Mucosa of rectum (tissue), 2 donors: ENCODE measurements at regions not wholly inside any gene's neighbourhood (a gene's known extent, or its start where the extent isn't known, plus 50 kb on each side); places are given as distances from the start of the nearest gene placed in this dataset.
A peak's percentile ranks its signal among the peaks of the same experiment; 100 is the strongest.

Experiments used
- H3K27ac ChIP-seq, 2 donors: one replicate each; pipeline ENCODE4 v1.7.0; 2013; ENCODE audit warnings: inconsistent platforms in 2 of 2, low read depth in 2 of 2, low read length in 2 of 2
- H3K27me3 ChIP-seq, 2 donors: one replicate each; pipeline ENCODE4 v1.7.0; 2013; ENCODE audit warnings: low read length in 2 of 2; ENCODE audit not compliant: control insufficient read depth in 2 of 2, insufficient read depth in 2 of 2
- H3K36me3 ChIP-seq, 2 donors: one replicate each; pipeline ENCODE4 v1.7.0; 2013; ENCODE audit warnings: low read length in 2 of 2; ENCODE audit not compliant: control insufficient read depth in 2 of 2, insufficient read depth in 2 of 2
- H3K4me1 ChIP-seq, 2 donors: one replicate each; pipeline ENCODE4 v1.7.0; 2013; ENCODE audit warnings: low read length in 2 of 2, mild to moderate bottlenecking in 1 of 2; ENCODE audit not compliant: control insufficient read depth in 2 of 2, insufficient read depth in 2 of 2
- H3K4me3 ChIP-seq, 2 donors: one replicate each; pipeline ENCODE4 v1.7.0; 2013; ENCODE audit warnings: low read length in 2 of 2
- H3K9ac ChIP-seq, 2 donors: one replicate each; pipeline ENCODE4 v1.7.0; 2013; ENCODE audit warnings: low read length in 2 of 2, low read depth in 1 of 2, mild to moderate bottlenecking in 1 of 2
- H3K9me3 ChIP-seq, 2 donors: one replicate each; pipeline ENCODE4 v1.7.0; 2013; ENCODE audit warnings: low read length in 2 of 2; ENCODE audit not compliant: control insufficient read depth in 2 of 2
- donor health status: healthy.
- donor health status: Normal muscosa, but diverticular disease.

GRCh38 chr10:63772491-63772890, 251.3 kb downstream of the REEP3 start:
- H3K9ac ChIP-seq, result no peak overlapping the region
- no peaks in the 10 kb centered on the region for H3K4me1 ChIP-seq
- no peaks in the 10 kb centered on the region for H3K36me3 ChIP-seq
- H3K27me3 ChIP-seq, result no peaks in the 10 kb centered on the region
- no peaks in the 10 kb centered on the region for H3K9me3 ChIP-seq
- no peak overlapping the region for H3K4me3 ChIP-seq
- no peak overlapping the region for H3K27ac ChIP-seq

- Histone ChIP-seq H3K4me3 (no peak overlapping the region), H3K27me3 (no peaks in the 10 kb centered on the region), H3K4me1 (no peaks in the 10 kb centered on the region), H3K36me3 (no peaks in the 10 kb centered on the region), H3K9ac (no peak overlapping the region), H3K9me3 (no peaks in the 10 kb centered on the region), H3K27ac (no peak overlapping the region)
Observed at GRCh38 chr10:63773106-63773505, 251.9 kb downstream of the REEP3 start.

GRCh38 chr10:63773962-63774361, 252.8 kb downstream of the REEP3 start:
- H3K36me3 ChIP-seq, result no peaks in the 10 kb centered on the region
- H3K4me3 ChIP-seq, result no peak overlapping the region
- H3K27ac ChIP-seq, result no peak overlapping the region
- no peaks in the 10 kb centered on the region for H3K4me1 ChIP-seq
- H3K9ac ChIP-seq, result no peak overlapping the region
- H3K27me3 ChIP-seq, result no peaks in the 10 kb centered on the region
- no peaks in the 10 kb centered on the region for H3K9me3 ChIP-seq

- Histone ChIP-seq H3K4me3 (no peak overlapping the region), H3K36me3 (no peaks in the 10 kb centered on the region), H3K27me3 (no peaks in the 10 kb centered on the region), H3K9me3 (no peaks in the 10 kb centered on the region), H3K9ac (no peak overlapping the region), H3K4me1 (no peaks in the 10 kb centered on the region), H3K27ac (no peak overlapping the region)
Observed at GRCh38 chr10:63780101-63780500, 258.9 kb downstream of the REEP3 start.

- Histone ChIP-seq H3K9ac (no peak overlapping the region), H3K4me1 (no peaks in the 10 kb centered on the region), H3K36me3 (no peaks in the 10 kb centered on the region), H3K27me3 (no peaks in the 10 kb centered on the region), H3K4me3 (no peak overlapping the region), H3K27ac (no peak overlapping the region), H3K9me3 (no peaks in the 10 kb centered on the region)
Observed at GRCh38 chr10:63781226-63781625, 260.0 kb downstream of the REEP3 start.

GRCh38 chr10:63783882-63784281, 262.7 kb downstream of the REEP3 start:
- Histone ChIP-seq H3K27me3 (no peaks in the 10 kb centered on the region), H3K27ac (no peak overlapping the region), H3K9ac (no peak overlapping the region), H3K36me3 (no peaks in the 10 kb centered on the region), H3K4me1 (no peaks in the 10 kb centered on the region), H3K4me3 (no peak overlapping the region), H3K9me3 (no peaks in the 10 kb centered on the region)

GRCh38 chr10:63788152-63788821, 267.1 kb downstream of the REEP3 start:
- H3K9me3 ChIP-seq, result no peaks in the 10 kb centered on the region
- no peaks in the 10 kb centered on the region for H3K36me3 ChIP-seq
- H3K4me3 ChIP-seq, result no peak overlapping the region
- H3K27ac ChIP-seq, result no peak overlapping the region
- no peaks in the 10 kb centered on the region for H3K27me3 ChIP-seq
- no peak overlapping the region for H3K9ac ChIP-seq
- no peaks in the 10 kb centered on the region for H3K4me1 ChIP-seq

GRCh38 chr10:63795094-63795860, 274.1 kb downstream of the REEP3 start:
- Histone ChIP-seq H3K9me3 (no peaks in the 10 kb centered on the region), H3K4me1 (no peaks in the 10 kb centered on the region), H3K27ac (no peak overlapping the region), H3K9ac (no peak overlapping the region), H3K4me3 (no peak overlapping the region), H3K27me3 (no peaks in the 10 kb centered on the region), H3K36me3 (no peaks in the 10 kb centered on the region)

- Histone ChIP-seq H3K27me3 (no peaks in the 10 kb centered on the region), H3K9me3 (no peaks in the 10 kb centered on the region), H3K9ac (no peak overlapping the region), H3K36me3 (no peaks in the 10 kb centered on the region), H3K4me1 (no peaks in the 10 kb centered on the region), H3K4me3 (peak overlapping the region in 1 of 2 donors; percentile 10), H3K27ac (no peak overlapping the region)
Observed at GRCh38 chr10:63798599-63799498, 277.6 kb downstream of the REEP3 start.
